ENCODE measurements at regions not wholly inside any gene's neighbourhood (a gene's known extent, or its start where the extent isn't known, plus 50 kb on each side); places are given as distances from the start of the nearest gene placed in this dataset.
"Not testable (repeated sequence)": the region's sequence is repeated elsewhere in the genome, so short reads cannot be mapped to it uniquely, and the experiment has no call there.

DNA sequence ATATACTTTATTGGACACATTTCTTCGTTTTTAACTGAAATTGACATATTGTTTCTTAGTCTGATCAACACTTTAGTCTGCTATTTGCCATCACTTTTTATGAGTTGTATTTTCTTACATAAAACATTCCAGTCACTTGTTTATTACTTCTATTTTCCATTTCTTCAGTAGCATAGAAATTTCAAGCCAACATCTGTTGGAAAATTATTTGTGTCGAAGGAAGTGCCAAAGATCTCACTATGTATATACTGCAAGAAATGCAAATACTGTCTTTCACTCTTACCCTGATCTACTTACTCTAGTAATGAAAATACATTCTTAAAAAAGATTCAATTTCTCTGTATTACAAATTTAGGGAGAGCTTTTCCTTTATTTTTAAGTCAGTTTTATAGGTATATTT lies 105.9 kb downstream of the SLC17A6 start:
- DNase-seq (ENCODE audit: low read depth, low spot score): no peak

DNA sequence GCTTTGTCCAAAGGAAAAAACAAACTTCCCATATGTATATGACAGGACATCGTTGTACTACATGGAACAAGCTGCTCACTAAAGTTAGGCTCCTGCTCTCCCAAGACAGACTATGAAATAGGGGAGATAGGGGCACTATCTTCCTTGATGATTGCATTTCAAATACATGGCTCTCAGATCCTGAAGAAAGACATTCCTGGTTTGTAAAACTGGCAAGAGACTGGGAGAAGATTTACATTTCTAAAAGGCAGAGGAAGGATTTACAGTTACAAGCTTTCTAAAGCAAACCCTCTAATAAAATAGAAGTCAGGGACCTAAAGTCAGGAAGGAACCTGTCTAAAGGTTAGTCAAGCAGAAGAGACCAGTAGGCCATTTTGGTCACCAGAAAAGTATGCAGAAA lies 103.7 kb downstream of the SLC17A6 start:
- DNase-seq (ENCODE audit: low read depth, low spot score): no peak

- DNase-seq (ENCODE audit: low read depth, low spot score): not testable (repeated sequence)
These were observed 97.4 kb downstream of the SLC17A6 start for GRCh38 chr11:22435582-22435981.

DNA sequence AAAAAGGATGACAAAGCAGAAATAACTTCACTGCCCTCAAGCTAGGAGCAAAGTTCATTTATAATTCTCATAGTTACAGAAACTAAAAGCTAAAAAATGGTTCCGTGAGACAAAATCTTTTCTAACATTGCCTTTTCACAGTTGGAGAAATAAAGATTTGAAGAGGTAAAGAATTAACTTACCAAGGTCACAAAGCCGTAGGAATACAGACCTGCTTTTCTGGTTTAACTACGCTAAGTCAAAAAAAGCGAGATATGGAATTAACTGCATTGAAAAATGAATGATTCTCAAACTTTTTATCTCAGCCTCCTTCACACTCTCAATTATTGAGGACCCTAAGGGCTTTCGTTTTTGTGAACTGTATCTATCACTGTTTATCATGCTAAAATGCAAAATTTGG lies 95.3 kb downstream of the SLC17A6 start:
- DNase-seq (ENCODE audit: low read depth, low spot score): no peak

DNA sequence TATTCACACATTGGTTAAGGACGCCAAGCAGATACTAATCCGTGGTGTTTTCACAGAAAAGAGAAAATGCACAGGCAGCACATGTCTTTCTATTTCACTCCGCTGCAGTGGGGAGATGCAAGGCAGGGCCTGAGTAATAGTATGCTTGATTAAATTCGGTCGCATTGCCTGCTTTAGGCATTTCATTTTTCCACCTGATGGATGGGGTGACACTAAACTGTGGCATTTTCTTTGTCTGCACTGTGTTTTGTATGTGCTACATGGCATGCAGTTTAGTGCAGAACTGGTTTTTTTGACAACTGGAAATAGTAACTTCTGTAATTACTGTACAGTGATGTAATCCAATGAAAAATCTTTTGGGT lies 94.9 kb downstream of the SLC17A6 start:
- DNase-seq (ENCODE audit: low read depth, low spot score): peak; percentile 56

- peak; percentile 74 for DNase-seq (ENCODE audit: low read depth, low spot score)
These were observed 94.3 kb downstream of the SLC17A6 start for GRCh38 chr11:22432291-22433093.

- no peak for DNase-seq (ENCODE audit: low read depth, low spot score)
These were observed 92.9 kb downstream of the SLC17A6 start for GRCh38 chr11:22431106-22431505.

- DNase-seq (ENCODE audit: low read depth, low spot score): no peak
These were observed 92.5 kb downstream of the SLC17A6 start for GRCh38 chr11:22430639-22431038.

DNA sequence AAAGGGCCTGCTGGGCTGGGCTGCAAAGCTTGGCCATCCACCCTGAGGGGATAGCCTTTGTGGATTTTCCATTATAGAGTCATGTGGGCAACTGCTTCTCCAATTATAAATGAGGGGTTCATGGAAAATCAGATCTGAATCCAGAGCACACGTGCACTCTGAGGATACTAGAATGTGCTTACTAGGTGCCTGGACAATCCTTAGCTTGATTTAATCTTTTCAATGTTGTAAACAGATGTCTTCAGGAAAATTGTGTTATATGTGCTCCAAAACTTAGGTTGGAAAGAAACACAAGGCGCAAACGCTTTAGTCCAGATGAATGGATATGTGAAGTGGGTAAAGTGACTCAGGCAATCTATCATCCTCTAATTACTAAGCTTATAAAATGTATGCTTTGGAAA lies 92.0 kb downstream of the SLC17A6 start:
- DNase-seq (ENCODE audit: low read depth, low spot score): no peak

Measured in astrocyte of the hippocampus (primary cell).